ENCODE measurements at regions not wholly inside any gene's neighbourhood (a gene's known extent, or its start where the extent isn't known, plus 50 kb on each side); places are given as distances from the start of the nearest gene placed in this dataset.

GRCh38 chr2:3099860-3100234, 277.8 kb downstream of the EIPR1 start:
- no peak for DNase-seq (ENCODE audit: low spot score)

GRCh38 chr2:3099145-3099859, 278.3 kb downstream of the EIPR1 start:
- no peak for DNase-seq (ENCODE audit: low spot score)

DNA sequence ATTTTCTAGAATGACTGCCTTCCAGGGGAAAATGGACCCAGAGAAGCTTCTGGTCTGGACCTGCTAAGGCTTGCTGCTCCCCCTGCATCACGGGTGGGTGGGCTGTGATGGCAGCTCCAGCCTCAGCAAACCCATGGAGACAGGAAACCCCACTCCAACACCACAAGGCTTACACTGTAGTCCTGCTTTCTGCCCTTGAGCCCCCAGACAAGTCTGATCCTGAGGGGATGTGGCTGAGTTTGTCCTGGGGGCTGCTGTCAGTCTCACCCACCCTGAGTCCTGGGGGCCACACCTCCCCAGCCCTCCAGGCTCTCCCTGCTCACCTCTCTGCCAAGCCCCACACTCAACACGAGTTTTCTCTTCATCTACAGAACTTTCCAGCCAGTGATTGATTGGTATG, 279.4 kb downstream of the EIPR1 start:
- DNase-seq (ENCODE audit: low spot score), result no peak

- no peak for DNase-seq (ENCODE audit: low spot score)
These were observed 279.8 kb downstream of the EIPR1 start for GRCh38 chr2:3097804-3098203.

DNA sequence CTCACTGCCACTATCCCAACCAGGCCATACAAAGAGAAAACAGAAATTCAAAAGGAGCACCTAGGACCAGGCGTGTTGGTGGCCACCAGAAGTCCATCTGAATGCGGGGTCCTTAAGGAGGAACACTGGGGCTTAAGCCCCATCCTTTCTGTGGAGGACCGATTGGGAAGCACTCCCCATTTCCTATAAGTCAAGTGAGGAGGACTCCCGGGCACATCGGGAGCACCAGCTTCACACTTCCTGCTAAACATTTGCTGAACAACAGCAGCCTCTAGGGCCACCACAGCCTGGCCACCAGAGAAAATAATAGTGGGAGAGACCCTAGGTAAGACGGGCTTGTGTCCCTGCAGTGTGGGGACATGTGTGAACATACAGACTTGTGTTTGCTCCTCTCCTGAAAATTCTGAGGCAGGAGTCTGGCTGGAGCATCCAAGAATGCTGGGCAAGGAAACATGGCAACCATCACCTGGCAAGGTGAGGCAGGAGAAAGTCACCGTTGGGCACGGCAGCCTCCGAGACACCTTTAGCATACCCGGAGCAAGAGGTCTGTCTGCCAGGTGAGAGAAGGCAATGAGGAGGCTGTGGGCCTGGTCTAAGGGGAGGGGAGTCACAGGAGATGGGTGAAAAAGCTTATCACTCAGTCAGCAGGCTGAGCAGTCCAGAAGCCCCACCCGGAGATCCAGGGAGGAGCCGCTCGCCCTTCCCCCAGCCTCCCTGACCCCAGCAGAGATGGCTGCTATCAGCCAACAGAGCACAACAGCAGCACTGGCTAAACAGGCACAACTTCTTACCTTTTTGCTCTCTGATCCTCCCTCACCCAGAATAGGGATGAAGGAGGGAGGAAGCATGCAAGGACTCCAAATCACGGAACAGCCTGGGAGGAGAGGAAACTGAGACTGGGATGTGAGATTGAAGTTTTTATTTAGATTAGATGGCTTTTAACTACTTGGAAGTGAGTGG, 282.3 kb downstream of the EIPR1 start:
- DNase-seq (ENCODE audit: low spot score), result no peak

GRCh38 chr2:3094318-3094717, 283.3 kb downstream of the EIPR1 start:
- DNase-seq (ENCODE audit: low spot score), result no peak

- no peak for DNase-seq (ENCODE audit: low spot score)
These were observed 285.9 kb downstream of the EIPR1 start for GRCh38 chr2:3091696-3092095.

GRCh38 chr2:3082705-3083104, 294.9 kb downstream of the EIPR1 start:
- no peak for DNase-seq (ENCODE audit: low spot score)

- no peak for DNase-seq (ENCODE audit: low spot score)
These were observed 297.4 kb downstream of the EIPR1 start for GRCh38 chr2:3079959-3080948.

DNA sequence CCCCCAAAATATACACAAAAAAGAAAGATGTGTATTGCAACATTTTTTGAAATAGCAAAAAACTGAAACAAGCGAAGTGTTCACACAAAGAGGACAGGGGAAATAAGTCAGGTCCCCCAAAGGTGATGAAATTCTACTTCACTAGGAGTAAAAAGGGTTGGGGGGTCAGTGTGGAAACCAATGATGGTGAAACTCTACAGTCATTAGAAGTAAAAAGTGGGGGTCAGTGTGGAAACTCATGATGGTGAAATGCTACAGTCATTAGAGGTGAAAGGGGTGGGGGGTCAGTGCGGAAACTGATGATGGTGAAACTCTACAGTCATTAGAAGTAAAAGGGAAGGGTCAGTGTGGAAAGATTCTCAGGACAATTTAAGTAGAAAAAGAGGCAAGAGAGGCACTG, 298.2 kb downstream of the EIPR1 start:
- no peak for DNase-seq (ENCODE audit: low spot score)

- no peak for DNase-seq (ENCODE audit: low spot score)
These were observed 298.9 kb downstream of the EIPR1 start for GRCh38 chr2:3078684-3079083.

- no peak for DNase-seq (ENCODE audit: low spot score)
These were observed 300.6 kb downstream of the EIPR1 start for GRCh38 chr2:3076848-3077642.

DNA sequence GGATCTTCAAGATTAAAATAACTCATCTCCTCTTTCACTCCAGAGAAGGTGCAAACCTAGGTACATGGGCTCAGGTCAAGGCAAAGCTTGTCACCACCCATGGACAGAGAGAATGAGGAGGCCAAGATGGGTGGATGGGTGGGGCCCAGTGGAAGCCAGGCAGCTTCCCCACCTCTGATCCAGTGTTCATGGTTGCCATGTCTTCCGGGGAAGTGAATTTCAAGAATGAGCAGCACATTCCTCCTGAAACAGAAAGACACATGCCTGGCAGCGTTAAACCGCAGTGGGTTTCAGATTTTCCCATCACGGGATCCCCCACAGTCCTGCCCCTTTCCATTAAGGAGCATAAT, 301.7 kb downstream of the EIPR1 start:
- DNase-seq (ENCODE audit: low spot score), result no peak

DNA sequence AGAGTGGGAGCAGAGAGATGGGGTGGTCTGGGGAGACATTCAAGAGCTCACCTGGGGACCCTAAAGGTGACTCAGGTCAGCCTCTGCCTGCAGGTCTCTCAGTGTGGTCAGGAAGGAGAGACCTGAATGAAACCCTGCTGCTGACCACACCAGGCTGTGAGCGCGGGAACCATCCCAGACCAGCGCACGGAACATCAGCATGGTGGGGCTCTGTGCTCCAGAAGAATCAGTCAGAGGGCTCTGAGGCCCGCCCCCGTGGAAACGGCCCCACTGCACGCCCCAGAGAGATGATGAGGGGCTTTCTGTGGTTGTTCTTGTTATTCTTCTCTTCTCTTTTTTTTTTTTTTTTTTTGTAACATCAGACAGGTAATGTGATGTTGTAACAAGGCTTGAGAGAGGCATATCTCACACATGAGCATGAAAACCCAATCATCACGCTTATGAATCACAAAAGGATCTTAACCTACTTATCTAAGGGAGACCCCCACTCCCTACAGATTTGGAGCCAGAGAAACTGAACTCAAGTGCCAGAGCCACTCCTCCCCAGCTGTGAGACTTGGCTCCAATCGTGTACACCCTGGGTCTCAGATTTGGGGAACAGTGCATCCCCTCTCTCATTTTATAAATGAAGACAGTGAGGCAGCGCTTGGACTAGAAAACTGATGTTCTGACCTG, 302.2 kb downstream of the EIPR1 start:
- no peak for DNase-seq (ENCODE audit: low spot score)

DNA sequence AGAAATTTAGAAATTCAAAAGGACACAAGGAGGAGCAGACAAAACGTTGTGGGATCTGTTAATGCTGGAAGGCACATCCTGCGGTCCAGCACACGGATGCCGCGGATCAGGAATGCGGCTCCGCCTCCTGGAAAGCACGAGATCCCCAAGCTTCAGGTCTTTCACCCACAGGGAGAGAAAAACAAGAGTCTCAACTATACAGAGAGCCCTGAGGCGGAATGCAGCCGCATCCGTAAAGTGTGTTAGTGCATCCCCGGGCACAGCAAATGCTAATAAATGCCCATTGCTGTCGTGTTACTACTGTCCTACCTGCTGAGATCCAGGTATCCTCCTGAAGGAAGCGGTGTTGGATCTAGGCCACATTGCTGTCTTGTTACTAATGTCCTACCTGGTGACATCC, 303.9 kb downstream of the EIPR1 start:
- DNase-seq (ENCODE audit: low spot score), result no peak

- DNase-seq (ENCODE audit: low spot score), result no peak
These were observed 304.5 kb downstream of the EIPR1 start for GRCh38 chr2:3073041-3073595.

- no peak for DNase-seq (ENCODE audit: low spot score)
These were observed 305.8 kb downstream of the EIPR1 start for GRCh38 chr2:3071685-3072263.

DNA sequence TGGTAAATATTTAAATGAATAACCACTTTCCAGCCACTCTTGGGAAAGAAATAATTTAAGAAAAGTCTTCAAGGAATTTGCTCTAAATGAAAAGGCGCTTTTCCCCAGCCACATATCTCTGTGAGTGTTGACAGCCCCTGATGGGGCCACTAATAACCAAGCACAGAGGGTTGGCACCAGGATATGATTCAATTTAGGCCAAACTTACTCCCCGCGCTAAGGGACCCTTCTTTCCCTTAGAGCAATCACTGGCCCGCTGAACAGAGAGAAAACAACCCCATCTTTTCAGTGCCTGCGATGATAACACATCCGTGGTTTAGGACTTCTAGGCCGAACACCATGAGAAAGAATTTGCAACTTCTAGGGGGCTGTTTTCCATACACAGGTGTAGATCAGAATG, 310.8 kb downstream of the EIPR1 start:
- no peak for DNase-seq (ENCODE audit: low spot score)

GRCh38 chr2:3065928-3066327, 311.7 kb downstream of the EIPR1 start:
- no peak for DNase-seq (ENCODE audit: low spot score)

Data from AG20443 (cell line).